ENCODE measurements at regions not wholly inside any gene's neighbourhood (a gene's known extent, or its start where the extent isn't known, plus 50 kb on each side); places are given as distances from the start of the nearest gene placed in this dataset.

DNA sequence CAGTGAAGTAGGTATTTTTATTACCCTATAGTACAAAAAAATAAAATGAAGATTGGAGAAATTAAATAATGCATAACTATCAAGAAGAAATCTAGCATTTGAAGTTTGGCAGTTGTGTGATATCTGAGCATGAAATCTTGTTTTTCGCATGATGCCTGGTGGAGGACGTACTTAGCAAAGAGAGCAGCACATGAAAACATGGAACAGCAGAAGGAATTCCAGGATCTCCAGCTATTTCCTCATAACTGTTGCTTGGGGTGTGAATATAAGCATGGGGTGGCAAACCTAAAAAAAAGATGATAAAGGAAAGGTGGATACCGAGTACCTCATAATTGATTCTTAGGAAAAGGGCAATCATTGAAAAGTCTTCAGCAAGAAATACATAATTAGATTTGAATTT is 174.3 kb upstream of the FAM3C start:
- Mint-ChIP-seq H3K36me3 (no peaks in the 10 kb centered on the region), H3K9me3 (no peaks in the 10 kb centered on the region), H3K4me1 (ENCODE audit: unreplicated experiment) (no peaks in the 10 kb centered on the region), H3K27ac (no peak overlapping the region), H3K27me3 (no peaks in the 10 kb centered on the region), H3K4me3 (no peak overlapping the region)
- DNase-seq (ENCODE audit: extremely low spot score, unreplicated experiment), result no peak
- TF ChIP-seq, protein P1, sequence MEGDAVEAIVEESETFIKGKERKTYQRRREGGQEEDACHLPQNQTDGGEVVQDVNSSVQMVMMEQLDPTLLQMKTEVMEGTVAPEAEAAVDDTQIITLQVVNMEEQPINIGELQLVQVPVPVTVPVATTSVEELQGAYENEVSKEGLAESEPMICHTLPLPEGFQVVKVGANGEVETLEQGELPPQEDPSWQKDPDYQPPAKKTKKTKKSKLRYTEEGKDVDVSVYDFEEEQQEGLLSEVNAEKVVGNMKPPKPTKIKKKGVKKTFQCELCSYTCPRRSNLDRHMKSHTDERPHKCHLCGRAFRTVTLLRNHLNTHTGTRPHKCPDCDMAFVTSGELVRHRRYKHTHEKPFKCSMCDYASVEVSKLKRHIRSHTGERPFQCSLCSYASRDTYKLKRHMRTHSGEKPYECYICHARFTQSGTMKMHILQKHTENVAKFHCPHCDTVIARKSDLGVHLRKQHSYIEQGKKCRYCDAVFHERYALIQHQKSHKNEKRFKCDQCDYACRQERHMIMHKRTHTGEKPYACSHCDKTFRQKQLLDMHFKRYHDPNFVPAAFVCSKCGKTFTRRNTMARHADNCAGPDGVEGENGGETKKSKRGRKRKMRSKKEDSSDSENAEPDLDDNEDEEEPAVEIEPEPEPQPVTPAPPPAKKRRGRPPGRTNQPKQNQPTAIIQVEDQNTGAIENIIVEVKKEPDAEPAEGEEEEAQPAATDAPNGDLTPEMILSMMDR (conservative IDR thresholded peaks at IDR 0.05), result no peak

DNA sequence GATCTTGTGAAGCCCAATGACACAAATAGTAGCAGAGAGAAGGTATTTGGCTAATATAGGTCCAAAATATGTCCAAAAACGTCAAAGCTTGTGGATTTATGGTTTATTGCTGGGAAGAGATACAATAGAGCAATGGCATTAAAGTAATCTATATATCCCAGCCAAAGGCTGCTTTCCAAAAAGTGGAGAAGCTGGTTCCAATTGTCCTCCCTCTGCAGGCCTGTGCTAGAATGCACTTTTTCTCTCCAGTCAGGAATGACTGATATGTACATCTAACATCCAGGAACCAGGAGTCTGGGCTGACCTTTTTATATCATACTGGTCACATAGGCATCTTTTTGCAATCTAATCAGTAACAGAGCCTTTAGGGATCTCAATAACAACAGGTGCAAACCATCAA is 167.1 kb upstream of the FAM3C start:
- Mint-ChIP-seq H3K27me3 (no peaks in the 10 kb centered on the region), H3K27ac (no peak overlapping the region), H3K4me3 (no peak overlapping the region), H3K4me1 (ENCODE audit: unreplicated experiment) (no peaks in the 10 kb centered on the region), H3K9me3 (no peaks in the 10 kb centered on the region), H3K36me3 (no peaks in the 10 kb centered on the region)
- TF ChIP-seq, protein P1 (conservative IDR thresholded peaks at IDR 0.05), result peak; percentile 61
- no peak for DNase-seq (ENCODE audit: extremely low spot score, unreplicated experiment)

GRCh38 chr7:121562259-121562658 is 166.2 kb upstream of the FAM3C start:
- Mint-ChIP-seq H3K36me3 (no peaks in the 10 kb centered on the region), H3K4me3 (no peak overlapping the region), H3K4me1 (ENCODE audit: unreplicated experiment) (no peaks in the 10 kb centered on the region), H3K27ac (no peak overlapping the region), H3K27me3 (no peaks in the 10 kb centered on the region), H3K9me3 (no peaks in the 10 kb centered on the region)
- TF ChIP-seq, protein P1 (conservative IDR thresholded peaks at IDR 0.05), result no peak
- DNase-seq (ENCODE audit: extremely low spot score, unreplicated experiment), result no peak

DNA sequence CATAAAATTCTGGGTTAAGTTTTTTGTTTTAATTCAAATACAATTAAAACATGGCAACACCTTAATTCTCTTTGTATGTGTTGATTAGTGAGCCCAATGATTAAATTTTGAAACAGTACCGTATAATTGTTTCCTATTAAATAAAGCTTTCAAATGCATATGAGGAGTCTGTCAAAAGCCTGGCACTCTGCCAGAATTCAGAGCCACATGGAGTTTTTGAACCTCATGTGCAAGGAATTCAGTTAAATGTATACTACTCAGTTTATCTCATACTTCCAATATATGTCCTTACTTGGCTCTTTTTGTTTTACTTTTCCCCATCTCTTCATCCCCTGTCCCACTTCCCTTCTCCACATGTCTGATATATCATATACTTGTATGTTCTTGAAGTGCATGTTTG is 165.6 kb upstream of the FAM3C start:
- Mint-ChIP-seq H3K4me1 (ENCODE audit: unreplicated experiment) (no peaks in the 10 kb centered on the region), H3K27ac (no peak overlapping the region)
- DNase-seq (ENCODE audit: extremely low spot score, unreplicated experiment), result no peak

GRCh38 chr7:121560267-121560990 is 164.3 kb upstream of the FAM3C start:
- Mint-ChIP-seq H3K4me1 (ENCODE audit: unreplicated experiment) (no peaks in the 10 kb centered on the region), H3K9me3 (no peaks in the 10 kb centered on the region), H3K36me3 (no peaks in the 10 kb centered on the region)

More for the DNA sequence above, 165.6 kb upstream of the FAM3C start:
- no peaks in the 10 kb centered on the region for H3K27me3 Mint-ChIP-seq
- TF ChIP-seq, protein P1 (conservative IDR thresholded peaks at IDR 0.05), result no peak
- H3K4me3 Mint-ChIP-seq, result no peak overlapping the region
- no peaks in the 10 kb centered on the region for H3K9me3 Mint-ChIP-seq
- H3K36me3 Mint-ChIP-seq, result no peaks in the 10 kb centered on the region

More at GRCh38 chr7:121560267-121560990, 164.3 kb upstream of the FAM3C start:
- TF ChIP-seq, protein P1 (conservative IDR thresholded peaks at IDR 0.05), result no peak
- Mint-ChIP-seq H3K27me3 (no peaks in the 10 kb centered on the region), H3K4me3 (no peak overlapping the region), H3K27ac (no peak overlapping the region)
- DNase-seq (ENCODE audit: extremely low spot score, unreplicated experiment), result no peak

All from type B pancreatic cell (in vitro differentiated cells).